PFSK-1 (cell line): ENCODE measurements at regions not wholly inside any gene's neighbourhood (a gene's known extent, or its start where the extent isn't known, plus 50 kb on each side); places are given as distances from the start of the nearest gene placed in this dataset.

Experiments used
- FOXP2 ChIP-seq: optimal IDR thresholded peaks from 2 replicates; pipeline ENCODE3; 2011; ENCODE audit warnings: borderline replicate concordance, control low read depth, inconsistent platforms; ENCODE audit not compliant: insufficient read depth; ENCODE audit errors: extremely low read length, extremely low read depth
- POLR2AphosphoS5 ChIP-seq: IDR thresholded peaks from 2 replicates; pipeline ENCODE4 v1.6.1; 2012; ENCODE audit warnings: low read depth, mild to moderate bottlenecking, control low read depth, low read length, moderate library complexity
- TAF1 ChIP-seq: IDR thresholded peaks from 2 replicates; pipeline ENCODE4 v1.6.1; 2012; ENCODE audit warnings: low read length, control low read depth, borderline replicate concordance; ENCODE audit not compliant: insufficient read depth
- TF ChIP-seq, protein P1 (sequence below), 2 experiments: IDR thresholded peaks; 2 replicates each; pipeline versions ENCODE4 v1.6.1 to v1.8.0; 2011 to 2012; ENCODE audit warnings: low read depth in 2 of 2, low read length in 2 of 2, control low read depth in 1 of 2, inconsistent platforms in 1 of 2, mild to moderate bottlenecking in 1 of 2, moderate library complexity in 1 of 2; ENCODE audit not compliant: insufficient read depth in 1 of 2

DNA sequence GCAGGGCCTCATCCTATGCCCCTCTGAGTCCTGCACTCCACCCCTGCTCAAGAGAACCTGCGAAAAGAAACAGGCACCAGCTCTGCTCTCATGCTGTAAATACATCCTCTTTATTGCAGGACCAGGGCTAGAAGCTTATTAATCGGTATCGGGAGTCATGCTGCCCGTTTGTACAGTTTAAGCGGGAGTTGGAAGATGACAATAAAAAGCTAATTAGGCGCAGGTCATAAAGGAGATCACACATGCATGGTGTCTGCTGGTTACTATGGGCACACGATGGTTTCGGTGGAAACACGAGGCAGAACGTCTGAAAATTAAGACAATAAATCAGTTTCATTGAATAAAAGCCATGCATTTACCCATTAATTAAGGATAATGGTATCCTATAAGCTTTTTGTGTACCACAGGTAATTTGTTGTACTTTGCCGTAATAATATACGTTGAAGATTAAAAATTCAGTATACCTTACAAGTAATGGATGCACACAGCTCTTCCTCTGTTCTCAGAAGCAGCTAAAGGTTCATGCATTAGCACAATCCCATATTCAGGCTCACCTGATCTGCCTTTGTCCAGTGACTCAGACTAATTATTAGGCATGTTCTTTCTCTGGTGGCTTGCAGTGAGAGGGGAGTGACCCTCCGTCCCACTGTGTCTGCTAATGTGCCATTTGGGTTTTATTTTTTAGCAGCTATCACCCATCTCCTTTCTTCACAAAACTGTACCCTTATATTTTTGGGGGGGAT, 406.0 kb downstream of the TSHZ3 start:
- TF ChIP-seq, protein P1, sequence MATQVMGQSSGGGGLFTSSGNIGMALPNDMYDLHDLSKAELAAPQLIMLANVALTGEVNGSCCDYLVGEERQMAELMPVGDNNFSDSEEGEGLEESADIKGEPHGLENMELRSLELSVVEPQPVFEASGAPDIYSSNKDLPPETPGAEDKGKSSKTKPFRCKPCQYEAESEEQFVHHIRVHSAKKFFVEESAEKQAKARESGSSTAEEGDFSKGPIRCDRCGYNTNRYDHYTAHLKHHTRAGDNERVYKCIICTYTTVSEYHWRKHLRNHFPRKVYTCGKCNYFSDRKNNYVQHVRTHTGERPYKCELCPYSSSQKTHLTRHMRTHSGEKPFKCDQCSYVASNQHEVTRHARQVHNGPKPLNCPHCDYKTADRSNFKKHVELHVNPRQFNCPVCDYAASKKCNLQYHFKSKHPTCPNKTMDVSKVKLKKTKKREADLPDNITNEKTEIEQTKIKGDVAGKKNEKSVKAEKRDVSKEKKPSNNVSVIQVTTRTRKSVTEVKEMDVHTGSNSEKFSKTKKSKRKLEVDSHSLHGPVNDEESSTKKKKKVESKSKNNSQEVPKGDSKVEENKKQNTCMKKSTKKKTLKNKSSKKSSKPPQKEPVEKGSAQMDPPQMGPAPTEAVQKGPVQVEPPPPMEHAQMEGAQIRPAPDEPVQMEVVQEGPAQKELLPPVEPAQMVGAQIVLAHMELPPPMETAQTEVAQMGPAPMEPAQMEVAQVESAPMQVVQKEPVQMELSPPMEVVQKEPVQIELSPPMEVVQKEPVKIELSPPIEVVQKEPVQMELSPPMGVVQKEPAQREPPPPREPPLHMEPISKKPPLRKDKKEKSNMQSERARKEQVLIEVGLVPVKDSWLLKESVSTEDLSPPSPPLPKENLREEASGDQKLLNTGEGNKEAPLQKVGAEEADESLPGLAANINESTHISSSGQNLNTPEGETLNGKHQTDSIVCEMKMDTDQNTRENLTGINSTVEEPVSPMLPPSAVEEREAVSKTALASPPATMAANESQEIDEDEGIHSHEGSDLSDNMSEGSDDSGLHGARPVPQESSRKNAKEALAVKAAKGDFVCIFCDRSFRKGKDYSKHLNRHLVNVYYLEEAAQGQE (IDR thresholded peaks at IDR 0.05; ENCODE audit: insufficient read depth in 1 of 2, low read depth in 2 of 2, low read length in 2 of 2) = no peak
- no peak for TF ChIP-seq POLR2AphosphoS5
- TF ChIP-seq TAF1 = no peak
- no peak for TF ChIP-seq FOXP2
